HCT116 (cell line): ENCODE measurements at regions not wholly inside any gene's neighbourhood (a gene's known extent, or its start where the extent isn't known, plus 50 kb on each side); places are given as distances from the start of the nearest gene placed in this dataset.

Experiments used
- ATAC-seq: fragments of 200-7000 bp; cut with Tn5 transposase; 2 replicates; pipeline ENCODE4 v1.9.1; 2020; ENCODE audit warnings: mild to moderate bottlenecking, moderate library complexity
- BruUV-seq: library from RNA; stranded (reverse); fragments of 400-500 nt; replicated peaks from 2 replicates; lab custom pipeline; 2021; lab: Mats Ljungman, UMichigan
- CTCF ChIA-PET: fragments of 300-600 bp; sonication (Branson Sonifier 250); formaldehyde crosslinking; loops from one replicate; lab custom pipeline; 2021; ENCODE audit warnings: antibody characterized with exemption; lab: Charles Lee
- POLR2A ChIA-PET: fragments of 300-600, 350-600 bp; sonication (Branson Sonifier 250); formaldehyde crosslinking; loops from one replicate; lab custom pipeline; 2021; ENCODE audit warnings: antibody characterized with exemption; lab: Charles Lee
- RAD21 ChIA-PET, 2 experiments: fragments of 300-600 bp; sonication (Branson Sonifier 250); formaldehyde crosslinking; loops; one replicate each; lab custom pipeline; 2023; ENCODE audit warnings: low total read pairs in 2 of 2; ENCODE audit not compliant: uncharacterized antibody in 2 of 2, unreplicated experiment in 2 of 2, low non-redundant PET in 1 of 2; lab: Charles Lee
- DNase-seq: peaks from one replicate; pipeline ENCODE4 v3.0.0-alpha.2; 2010; ENCODE audit warnings: low read depth, low spot score
- H2AFZ ChIP-seq: fragments of 200-600 bp; shearing (Covaris generic), sonication (generic); 2 replicates; pipeline ENCODE4 v1.6.1; 2017; ENCODE audit warnings: low read depth, mixed run types, mixed read lengths, antibody characterized with exemption, low read length; ENCODE audit not compliant: poor library complexity, severe bottlenecking
- H3K27ac ChIP-seq: 2 replicates; pipeline ENCODE4 v1.5.1; 2012; ENCODE audit warnings: low read depth, low read length
- H3K27me3 ChIP-seq: fragments of 200-600 bp; sonication (generic); 2 replicates; pipeline ENCODE4 v1.6.1; 2016; ENCODE audit warnings: mixed run types, low read length, mixed read lengths; ENCODE audit not compliant: insufficient read depth
- H3K36me3 ChIP-seq, 2 experiments: fragments of 200-500 bp in 1 of 2; fragments of 200-600 bp in 1 of 2; sonication (Bioruptor generic) in 1 of 2; sonication (generic) in 1 of 2; 2 replicates each; pipeline versions ENCODE4 v1.5.1 to v1.6.1; 2014 to 2016; ENCODE audit warnings: low read length in 2 of 2, inconsistent platforms in 1 of 2, mixed read lengths in 1 of 2, mixed run types in 1 of 2; ENCODE audit not compliant: insufficient read depth in 2 of 2, control insufficient read depth in 1 of 2
- H3K4me1 ChIP-seq, 2 experiments: fragments of 200-600 bp in 1 of 2; sonication (generic) in 1 of 2; 2 replicates each; pipeline versions ENCODE4 v1.5.1 to v1.6.1; 2012 to 2017; ENCODE audit warnings: low read length in 2 of 2, inconsistent platforms in 1 of 2, mild to moderate bottlenecking in 1 of 2, mixed read lengths in 1 of 2, mixed run types in 1 of 2, moderate library complexity in 1 of 2; ENCODE audit not compliant: insufficient read depth in 2 of 2, control insufficient read depth in 1 of 2
- H3K4me2 ChIP-seq: fragments of 200-600 bp; sonication (generic); 2 replicates; pipeline ENCODE4 v1.6.1; 2017; ENCODE audit warnings: mixed run types, low read length, mixed read lengths
- H3K4me3 ChIP-seq, 2 experiments: fragments of 200-600 bp in 1 of 2; sonication (generic) in 1 of 2; replicated peaks in 1 of 2; 2 replicates each; pipeline ENCODE4 v1.5.1; 2011 to 2016; ENCODE audit warnings: low read length in 2 of 2, control low read depth in 1 of 2, low read depth in 1 of 2, mild to moderate bottlenecking in 1 of 2, mixed read lengths in 1 of 2, mixed run types in 1 of 2
- H3K79me2 ChIP-seq: fragments of 200-600 bp; sonication (generic); 2 replicates; pipeline ENCODE4 v1.6.1; 2017; ENCODE audit warnings: mild to moderate bottlenecking, mixed run types, low read length, moderate library complexity, mixed read lengths; ENCODE audit not compliant: insufficient read depth
- H3K9ac ChIP-seq: fragments of 200-600 bp; sonication (generic); 2 replicates; pipeline ENCODE4 v1.6.1; 2016; ENCODE audit warnings: low read length, mixed read lengths
- H3K9me2 ChIP-seq: fragments of 200-600 bp; sonication (generic), shearing (Covaris generic); 2 replicates; pipeline ENCODE4 v1.6.1; 2017; ENCODE audit warnings: mixed run types, mild to moderate bottlenecking, moderate library complexity; ENCODE audit not compliant: insufficient read depth
- H3K9me3 ChIP-seq, 2 experiments: fragments of 200-500 bp in 1 of 2; fragments of 200-600 bp in 1 of 2; sonication (Bioruptor generic) in 1 of 2; sonication (generic) in 1 of 2; 2 replicates each; pipeline ENCODE4 v1.6.1; 2014 to 2017; ENCODE audit warnings: low read length in 2 of 2, mixed read lengths in 2 of 2, inconsistent platforms in 1 of 2, low read depth in 1 of 2, mild to moderate bottlenecking in 1 of 2, mixed run types in 1 of 2, moderate library complexity in 1 of 2; ENCODE audit not compliant: control insufficient read depth in 1 of 2, insufficient read depth in 1 of 2
- H4K20me1 ChIP-seq: fragments of 200-600 bp; sonication (generic), shearing (Covaris generic); 2 replicates; pipeline ENCODE4 v1.6.1; 2017; ENCODE audit warnings: mixed run types, mild to moderate bottlenecking, moderate library complexity; ENCODE audit not compliant: insufficient read depth
- CTCF ChIP-seq, 3 experiments: fragments of 200-600 bp in 1 of 3; sonication (generic) in 1 of 3; IDR thresholded peaks in 2 of 3; conservative IDR thresholded peaks in 1 of 3; 2 replicates each; pipeline ENCODE4 v1.5.1; 2012 to 2017; ENCODE audit warnings: low read depth in 2 of 3, low read length in 2 of 3, antibody characterized with exemption in 1 of 3, borderline replicate concordance in 1 of 3, control low read depth in 1 of 3, mild to moderate bottlenecking in 1 of 3, mixed read lengths in 1 of 3, mixed run types in 1 of 3, moderate library complexity in 1 of 3; ENCODE audit not compliant: insufficient read depth in 1 of 3
- EGR1 ChIP-seq: IDR thresholded peaks from 2 replicates; pipeline ENCODE4 v1.6.1; 2012; ENCODE audit warnings: low read depth
- FOSL1 ChIP-seq: IDR thresholded peaks from 2 replicates; pipeline ENCODE4 v1.6.1; 2012; ENCODE audit warnings: low read depth
- POLR2AphosphoS5 ChIP-seq: IDR thresholded peaks from 2 replicates; pipeline ENCODE4 v1.6.1; 2011; ENCODE audit warnings: mild to moderate bottlenecking, low read depth, low read length, moderate library complexity
- ZBTB33 ChIP-seq: IDR thresholded peaks from 2 replicates; pipeline ENCODE4 v1.6.1; 2011; ENCODE audit warnings: mild to moderate bottlenecking, low read length, moderate library complexity; ENCODE audit not compliant: insufficient replicate concordance; ENCODE audit errors: extremely low read depth
- intact Hi-C: fragments of 100-400 bp; cut with micrococcal nuclease; formaldehyde crosslinking; loops from 2 replicates; pipeline ENCODE4 v1.10.0; 2022

GRCh38 chr11:116317212-116317611 is 455.6 kb downstream of the BUD13 start:
- Histone ChIP-seq H3K9me2 (no peaks in the 10 kb centered on the region), H3K4me2 (no peak overlapping the region), H3K9ac (no peak overlapping the region), H3K4me1 (peaks cover 0 to 5% of the 10 kb centered on the region in 2 experiments; a peak in 2 of 4 replicates), H3K27me3 (peaks cover 10% of the 10 kb centered on the region; the same call in 1 of the 2 replicates)
- intact Hi-C loops, result no loop called here
- ATAC-seq, result no peak
- ChIA-PET POLR2A (no interaction called here), CTCF (no interaction called here), RAD21 (no interaction called here)
- no peak for TF ChIP-seq POLR2AphosphoS5
- no peak for TF ChIP-seq ZBTB33
- TF ChIP-seq CTCF (IDR thresholded peaks at IDR 0.05 in 2 of 3, conservative IDR thresholded peaks at IDR 0.05 in 1 of 3; ENCODE audit: borderline replicate concordance in 1 of 3, insufficient read depth in 1 of 3, low read depth in 2 of 3, low read length in 2 of 3), result no peak
- no peak for TF ChIP-seq EGR1
- no peak for TF ChIP-seq FOSL1
- TF ChIP-seq, all 23 proteins: peak for 0
- no peak for DNase-seq
- Histone ChIP-seq H4K20me1 (no peaks in the 10 kb centered on the region), H3K4me3 (no peak overlapping the region), H3K9me3 (no peaks in the 10 kb centered on the region), H3K36me3 (no peaks in the 10 kb centered on the region), H3K79me2 (no peaks in the 10 kb centered on the region), H2AFZ (no peak overlapping the region), H3K27ac (no peak overlapping the region)
- BruUV-seq, result no TSS peak
